ENCODE measurements at regions not wholly inside any gene's neighbourhood (a gene's known extent, or its start where the extent isn't known, plus 50 kb on each side); places are given as distances from the start of the nearest gene placed in this dataset.

DNA sequence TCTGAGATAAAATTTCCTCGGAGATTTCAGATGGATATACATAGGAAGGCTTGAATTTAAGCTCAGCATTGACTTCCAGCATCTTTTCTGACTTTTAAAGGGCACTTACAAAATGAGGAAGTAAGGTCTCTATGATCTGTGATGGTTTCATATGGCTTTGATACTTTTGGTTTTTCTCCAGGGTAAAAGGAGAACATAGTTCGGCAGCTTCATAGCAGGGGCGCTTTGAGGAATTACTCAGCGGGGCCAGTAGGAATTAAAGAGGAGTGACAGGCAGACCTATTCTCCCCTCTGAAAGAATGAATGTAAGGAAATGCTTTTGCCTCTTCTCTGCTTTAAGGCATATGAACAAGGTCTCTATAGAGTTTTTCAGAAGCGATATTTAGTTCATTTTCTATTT lies 80.0 kb upstream of the PCDH15 start:
- H3K36me3 ChIP-seq (replicated peaks): no peaks in the 10 kb centered on the region
- no peaks in the 10 kb centered on the region for H3K9me3 ChIP-seq
- no peak overlapping the region for H3K4me3 ChIP-seq
- 0 out of 2 replicates have a peak, but pooled peaks cover 2% of the 10 kb centered on the region for H3K27me3 ChIP-seq (ENCODE audit: low read depth)
- in situ Hi-C loops (cut with MboI; ENCODE audit: low sequenced_read_pairs): no loop called here
- no peak for DNase-seq (ENCODE audit: low spot score in 2 of 2)
- no peaks in the 10 kb centered on the region for H3K4me1 ChIP-seq

DNA sequence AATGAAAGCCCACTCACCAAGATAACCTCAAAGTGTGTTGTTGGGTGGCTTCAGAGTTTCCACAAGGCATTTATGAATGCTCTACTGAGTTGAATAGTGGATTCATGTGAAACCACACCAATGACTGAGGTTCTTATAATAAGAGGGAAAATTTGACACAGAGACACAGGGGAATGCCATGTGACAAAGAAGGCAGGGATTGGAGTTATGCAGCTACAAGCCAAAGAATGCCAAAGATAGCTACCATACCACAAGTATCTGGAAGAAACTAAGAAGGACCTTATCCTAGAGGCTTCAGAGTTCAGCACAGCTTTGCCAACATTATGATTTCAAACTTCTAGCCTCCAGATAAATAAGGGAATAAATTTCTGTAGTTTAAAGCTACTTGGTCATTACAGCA lies 68.0 kb upstream of the PCDH15 start:
- Histone ChIP-seq H3K9me3 (no peaks in the 10 kb centered on the region), H3K27me3 (ENCODE audit: low read depth) (no peaks in the 10 kb centered on the region), H3K4me3 (no peak overlapping the region), H3K36me3 (replicated peaks) (no peaks in the 10 kb centered on the region), H3K4me1 (no peaks in the 10 kb centered on the region)
- in situ Hi-C loops (cut with MboI; ENCODE audit: low sequenced_read_pairs): no loop called here
- no peak for DNase-seq (ENCODE audit: low spot score in 2 of 2)

- no peaks in the 10 kb centered on the region for H3K27me3 ChIP-seq (ENCODE audit: low read depth)
- in situ Hi-C loops (cut with MboI; ENCODE audit: low sequenced_read_pairs): no loop called here
- no peak for DNase-seq (ENCODE audit: low spot score in 2 of 2)
- no peak overlapping the region for H3K4me3 ChIP-seq
- H3K9me3 ChIP-seq: no peaks in the 10 kb centered on the region
- H3K36me3 ChIP-seq (replicated peaks): no peaks in the 10 kb centered on the region
- H3K4me1 ChIP-seq: no peaks in the 10 kb centered on the region
These were observed 65.6 kb upstream of the PCDH15 start for GRCh38 chr10:54866666-54867065.

DNA sequence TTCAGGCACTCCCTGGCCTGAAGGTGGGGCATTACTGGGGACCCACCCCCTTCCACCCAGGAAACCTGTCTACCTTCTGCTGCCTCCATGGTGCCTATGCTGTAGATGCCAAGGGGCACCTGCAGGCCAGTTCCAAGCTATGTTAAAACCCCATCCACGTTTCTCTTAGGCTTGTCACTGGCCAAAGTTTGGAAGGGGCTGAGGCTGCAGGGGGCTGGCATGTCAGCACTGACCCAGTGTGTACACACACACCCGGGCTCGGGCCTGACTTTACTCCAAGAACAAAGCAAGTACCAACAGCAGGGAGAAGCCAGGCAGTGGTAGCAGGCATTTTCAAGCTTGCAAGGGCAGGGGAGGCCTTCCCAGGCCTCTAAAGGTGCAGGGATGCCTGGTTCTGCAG lies 53.8 kb upstream of the PCDH15 start:
- H3K4me1 ChIP-seq: no peaks in the 10 kb centered on the region
- in situ Hi-C loops (cut with MboI; ENCODE audit: low sequenced_read_pairs): no loop called here
- no peaks in the 10 kb centered on the region for H3K9me3 ChIP-seq
- no peaks in the 10 kb centered on the region for H3K27me3 ChIP-seq (ENCODE audit: low read depth)
- H3K36me3 ChIP-seq (replicated peaks): no peaks in the 10 kb centered on the region
- DNase-seq (ENCODE audit: low spot score in 2 of 2): no peak
- H3K4me3 ChIP-seq: no peak overlapping the region

GRCh38 chr10:54854389-54854788 lies 53.4 kb upstream of the PCDH15 start:
- no peaks in the 10 kb centered on the region for H3K36me3 ChIP-seq (replicated peaks)
- in situ Hi-C loops (cut with MboI; ENCODE audit: low sequenced_read_pairs): no loop called here
- no peaks in the 10 kb centered on the region for H3K9me3 ChIP-seq
- DNase-seq (ENCODE audit: low spot score in 2 of 2): no peak
- H3K4me1 ChIP-seq: no peaks in the 10 kb centered on the region
- no peaks in the 10 kb centered on the region for H3K27me3 ChIP-seq (ENCODE audit: low read depth)
- H3K4me3 ChIP-seq: no peak overlapping the region

DNA sequence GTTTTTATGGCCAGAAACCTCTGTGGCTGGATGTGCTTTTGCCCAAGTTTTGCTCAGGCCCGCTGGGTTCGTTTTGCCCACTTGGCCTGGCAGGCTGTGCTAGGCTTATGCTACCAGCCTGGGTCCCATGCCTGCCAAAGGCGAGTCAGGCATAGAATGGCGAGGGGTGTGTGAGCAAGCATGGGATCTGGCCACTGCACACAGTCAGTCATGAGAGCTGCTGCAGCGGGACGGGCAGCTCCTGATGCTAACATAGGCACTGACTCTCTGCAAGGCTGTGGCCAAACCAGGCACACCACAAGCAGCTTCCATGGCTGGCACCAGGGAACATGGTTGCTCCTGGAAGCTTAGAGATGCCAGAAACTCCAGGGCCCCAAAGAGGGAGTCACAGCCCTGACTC lies 52.9 kb upstream of the PCDH15 start:
- H3K4me1 ChIP-seq: no peaks in the 10 kb centered on the region
- H3K4me3 ChIP-seq: no peak overlapping the region
- in situ Hi-C loops (cut with MboI; ENCODE audit: low sequenced_read_pairs): no loop called here
- no peaks in the 10 kb centered on the region for H3K36me3 ChIP-seq (replicated peaks)
- H3K9me3 ChIP-seq: no peaks in the 10 kb centered on the region
- DNase-seq (ENCODE audit: low spot score in 2 of 2): no peak
- no peaks in the 10 kb centered on the region for H3K27me3 ChIP-seq (ENCODE audit: low read depth)
